H1 (cell line): ENCODE measurements at regions not wholly inside any gene's neighbourhood (a gene's known extent, or its start where the extent isn't known, plus 50 kb on each side); places are given as distances from the start of the nearest gene placed in this dataset.
A peak's percentile ranks its signal among the peaks of the same experiment; 100 is the strongest.

Source experiments
- CTCF ChIA-PET: fragments of 300-600 bp; sonication (Branson Sonifier 250); formaldehyde crosslinking; loops from one replicate; lab custom pipeline; 2021; ENCODE audit not compliant: partially characterized antibody; lab: Charles Lee
- POLR2A ChIA-PET: fragments of 300-600 bp; sonication (Branson Sonifier 250); formaldehyde crosslinking; loops from one replicate; lab custom pipeline; 2021; ENCODE audit warnings: inconsistent platforms; ENCODE audit not compliant: partially characterized antibody; lab: Charles Lee
- DNase-seq, 2 experiments: peaks; one replicate each; pipeline versions ENCODE4 v3.0.0 to v3.0.0-alpha.2; 2010 to 2022; ENCODE audit warnings: low spot score in 2 of 2, low read depth in 1 of 2, mixed read lengths in 1 of 2
- FAIRE-seq: peaks from 2 replicates; lab custom pipeline; 2011; peaks lifted over from hg19 to GRCh38; lab: Jason Lieb, UNC
- H2AFZ ChIP-seq: 2 replicates; pipeline ENCODE4 v1.8.1; 2012; ENCODE audit warnings: low read length, inconsistent platforms
- H2AK5ac ChIP-seq: 2 replicates; pipeline ENCODE4 v1.6.1; 2013; ENCODE audit warnings: low read depth, low read length
- H2BK120ac ChIP-seq: replicated peaks from 2 replicates; pipeline ENCODE3; 2013; ENCODE audit warnings: low read depth, low read length, inconsistent platforms
- H2BK12ac ChIP-seq: 2 replicates; pipeline ENCODE4 v1.6.1; 2013; ENCODE audit warnings: low read depth, low read length
- H2BK15ac ChIP-seq: 2 replicates; pipeline ENCODE4 v1.6.1; 2013; ENCODE audit warnings: low read length
- H2BK20ac ChIP-seq: 2 replicates; pipeline ENCODE4 v1.6.1; 2013; ENCODE audit warnings: low read length
- H2BK5ac ChIP-seq: 2 replicates; pipeline ENCODE4 v1.6.1; 2013; ENCODE audit warnings: low read depth, low read length
- H3K14ac ChIP-seq: 2 replicates; pipeline ENCODE4 v1.6.1; 2013; ENCODE audit warnings: inconsistent platforms; ENCODE audit not compliant: insufficient read length
- H3K18ac ChIP-seq: 2 replicates; pipeline ENCODE4 v1.6.1; 2013; ENCODE audit warnings: low read length; ENCODE audit errors: extremely low read depth
- H3K23ac ChIP-seq: 2 replicates; pipeline ENCODE4 v1.6.1; 2013; ENCODE audit warnings: inconsistent platforms; ENCODE audit not compliant: insufficient read length
- H3K23me2 ChIP-seq: 2 replicates; pipeline ENCODE4 v1.6.1; 2013; ENCODE audit warnings: low read depth, low read length
- H3K27ac ChIP-seq: 2 replicates; pipeline ENCODE4 v1.6.1; 2011; ENCODE audit warnings: low read depth, low read length, inconsistent platforms
- H3K27me3 ChIP-seq, 4 experiments: replicated peaks in 1 of 4; 1 replicate in 1 of 4; 2 replicates in 3 of 4; pipeline versions ENCODE4 v1.6.1 to v1.8.1; 2011 to 2013; ENCODE audit warnings: low read length in 3 of 4, mild to moderate bottlenecking in 3 of 4, inconsistent platforms in 2 of 4, mixed read lengths in 2 of 4, moderate library complexity in 1 of 4; ENCODE audit not compliant: control insufficient read depth in 3 of 4, insufficient read depth in 3 of 4; ENCODE audit errors: extremely low read depth in 1 of 4
- H3K36me3 ChIP-seq, 4 experiments: 2 replicates each; pipeline versions ENCODE4 v1.6.1 to v1.8.1; 2011 to 2013; ENCODE audit warnings: mild to moderate bottlenecking in 4 of 4, low read length in 3 of 4, moderate library complexity in 2 of 4, control low read depth in 1 of 4, inconsistent platforms in 1 of 4; ENCODE audit not compliant: insufficient read depth in 4 of 4, control insufficient read depth in 2 of 4
- H3K4ac ChIP-seq: replicated peaks from 2 replicates; pipeline ENCODE3; 2013; ENCODE audit warnings: low read length, low read depth, mixed read lengths, inconsistent platforms; ENCODE audit not compliant: insufficient read length
- H3K4me1 ChIP-seq, 4 experiments: replicated peaks in 1 of 4; 1 replicate in 1 of 4; 2 replicates in 3 of 4; pipeline versions ENCODE4 v1.6.1 to v1.8.1; 2011 to 2013; ENCODE audit warnings: low read length in 3 of 4, inconsistent platforms in 2 of 4, mixed read lengths in 1 of 4; ENCODE audit not compliant: insufficient read depth in 4 of 4, control insufficient read depth in 3 of 4
- H3K4me2 ChIP-seq, 2 experiments: 2 replicates each; pipeline versions ENCODE4 v1.6.1 to v1.8.1; 2011 to 2013; ENCODE audit warnings: low read depth in 2 of 2, low read length in 2 of 2, control low read depth in 1 of 2, inconsistent platforms in 1 of 2, mild to moderate bottlenecking in 1 of 2; ENCODE audit not compliant: insufficient read depth in 1 of 2
- H3K4me3 ChIP-seq, 4 experiments: fragments of 200-600, 300-600 bp in 1 of 4; sonication (generic), shearing (Covaris generic), sonication (Bioruptor Twin) in 1 of 4; 2 replicates each; pipeline versions ENCODE4 v1.5.1 to v1.8.1; 2011 to 2016; ENCODE audit warnings: low read length in 4 of 4, low read depth in 3 of 4, control low read depth in 2 of 4, inconsistent platforms in 2 of 4, mild to moderate bottlenecking in 2 of 4, mixed read lengths in 1 of 4, moderate library complexity in 1 of 4; ENCODE audit not compliant: insufficient read depth in 2 of 4; ENCODE audit errors: extremely low read depth in 1 of 4
- H3K56ac ChIP-seq: replicated peaks from 2 replicates; pipeline ENCODE3; 2013; ENCODE audit warnings: low read depth, mild to moderate bottlenecking, mixed read lengths, low read length, inconsistent platforms; ENCODE audit not compliant: insufficient read length
- H3K79me1 ChIP-seq: 2 replicates; pipeline ENCODE4 v1.6.1; 2013; ENCODE audit warnings: low read depth, low read length, control low read depth
- H3K79me2 ChIP-seq, 2 experiments: 2 replicates each; pipeline versions ENCODE4 v1.6.1 to v1.8.1; 2012 to 2013; ENCODE audit warnings: low read length in 2 of 2, mild to moderate bottlenecking in 2 of 2, inconsistent platforms in 1 of 2; ENCODE audit not compliant: insufficient read depth in 2 of 2, control insufficient read depth in 1 of 2
- H3K9ac ChIP-seq, 4 experiments: replicated peaks in 1 of 4; 1 replicate in 1 of 4; 2 replicates in 3 of 4; pipeline versions ENCODE4 v1.6.1 to v1.8.1; 2011 to 2013; ENCODE audit warnings: low read depth in 3 of 4, low read length in 3 of 4, control low read depth in 2 of 4, mild to moderate bottlenecking in 2 of 4, moderate library complexity in 2 of 4, inconsistent platforms in 1 of 4; ENCODE audit errors: extremely low read depth in 1 of 4
- H3K9me3 ChIP-seq, 2 experiments: 2 replicates each; pipeline versions ENCODE4 v1.6.1 to v1.8.1; 2012 to 2013; ENCODE audit warnings: mild to moderate bottlenecking in 2 of 2, moderate library complexity in 2 of 2, control low read depth in 1 of 2, inconsistent platforms in 1 of 2, low read depth in 1 of 2, low read length in 1 of 2, mixed read lengths in 1 of 2; ENCODE audit not compliant: insufficient read depth in 2 of 2
- H4K20me1 ChIP-seq, 2 experiments: replicated peaks in 1 of 2; 2 replicates each; pipeline versions ENCODE3 to v1.8.1; 2011 to 2013; ENCODE audit warnings: inconsistent platforms in 2 of 2, low read length in 2 of 2, mild to moderate bottlenecking in 1 of 2; ENCODE audit not compliant: insufficient read depth in 2 of 2, control insufficient read depth in 1 of 2
- H4K5ac ChIP-seq: 2 replicates; pipeline ENCODE4 v1.6.1; 2013; ENCODE audit warnings: low read length, low read depth, mixed read lengths, inconsistent platforms; ENCODE audit not compliant: insufficient read length
- H4K8ac ChIP-seq: 2 replicates; pipeline ENCODE4 v1.8.0; 2013; ENCODE audit warnings: mild to moderate bottlenecking, moderate library complexity, low read length, inconsistent platforms; ENCODE audit not compliant: insufficient read depth; ENCODE audit errors: extremely low read depth
- H4K91ac ChIP-seq: replicated peaks from 2 replicates; pipeline ENCODE3; 2013; ENCODE audit warnings: low read length, mixed read lengths, inconsistent platforms; ENCODE audit not compliant: insufficient read length
- ATF3 ChIP-seq: IDR thresholded peaks from 2 replicates; pipeline ENCODE4 v1.6.1; 2011; ENCODE audit warnings: low read depth, mild to moderate bottlenecking, low read length; ENCODE audit not compliant: insufficient read depth
- BCL11A ChIP-seq, 2 experiments: IDR thresholded peaks; one replicate each; pipeline ENCODE4 v1.6.1; 2011; ENCODE audit warnings: low read depth in 2 of 2, low read length in 2 of 2, mild to moderate bottlenecking in 2 of 2
- CHD1 ChIP-seq: IDR thresholded peaks from 2 replicates; pipeline ENCODE4 v1.6.1; 2012; ENCODE audit warnings: low read depth, low read length, improper control_type of control experiment
- EZH2 ChIP-seq: fragments of 200-600 bp; sonication (generic); IDR thresholded peaks from 2 replicates; pipeline ENCODE4 v1.7.1; 2012; ENCODE audit warnings: low read depth, mild to moderate bottlenecking, moderate library complexity, low read length, inconsistent platforms; ENCODE audit not compliant: severe bottlenecking
- GABPA ChIP-seq: IDR thresholded peaks from 2 replicates; pipeline ENCODE4 v1.6.1; 2011; ENCODE audit warnings: mild to moderate bottlenecking, low read length, moderate library complexity, borderline replicate concordance; ENCODE audit not compliant: insufficient read depth
- HDAC2 ChIP-seq, 2 experiments: fragments of 300-600 bp in 1 of 2; sonication (generic) in 1 of 2; IDR thresholded peaks; 2 replicates each; pipeline ENCODE4 v1.6.1; 2011 to 2012; ENCODE audit warnings: low read depth in 2 of 2, low read length in 2 of 2, mild to moderate bottlenecking in 2 of 2, moderate library complexity in 2 of 2, borderline replicate concordance in 1 of 2, inconsistent platforms in 1 of 2
- KDM1A ChIP-seq: fragments of 200-600, 300-600 bp; sonication (generic); IDR thresholded peaks from 2 replicates; pipeline ENCODE4 v1.7.1; 2016; ENCODE audit warnings: mild to moderate bottlenecking, low read length, borderline replicate concordance
- POLR2A ChIP-seq, 2 experiments: IDR thresholded peaks; 1 replicate in 1 of 2; 2 replicates in 1 of 2; pipeline ENCODE4 v1.6.1; 2011; ENCODE audit warnings: low read depth in 2 of 2, low read length in 2 of 2, mild to moderate bottlenecking in 2 of 2; ENCODE audit errors: control extremely low read depth in 1 of 2
- POLR2AphosphoS5 ChIP-seq: IDR thresholded peaks from 2 replicates; pipeline ENCODE4 v1.6.1; 2011; ENCODE audit warnings: low read depth, low read length
- POU5F1 ChIP-seq: IDR thresholded peaks from 2 replicates; pipeline ENCODE4 v1.6.1; 2011; ENCODE audit warnings: low read depth, mild to moderate bottlenecking, low read length, moderate library complexity
- RBBP5 ChIP-seq: IDR thresholded peaks from 2 replicates; pipeline ENCODE4 v1.7.1; 2012; ENCODE audit warnings: low read depth, mild to moderate bottlenecking, inconsistent platforms, low read length, moderate library complexity, borderline replicate concordance
- SIRT6 ChIP-seq: IDR thresholded peaks from one replicate; pipeline ENCODE4 v1.7.1; 2012; ENCODE audit warnings: low read length, inconsistent platforms
- SIX5 ChIP-seq: IDR thresholded peaks from 2 replicates; pipeline ENCODE4 v1.6.1; 2011; ENCODE audit warnings: mild to moderate bottlenecking, low read depth, low read length
- TCF12 ChIP-seq: IDR thresholded peaks from 2 replicates; pipeline ENCODE4 v1.6.1; 2011; ENCODE audit warnings: low read depth, mild to moderate bottlenecking, low read length
- YY1 ChIP-seq: IDR thresholded peaks from 2 replicates; pipeline ENCODE4 v1.6.1; 2011; ENCODE audit warnings: low read depth, mild to moderate bottlenecking, low read length
- WGBS, 2 experiments: shearing (Covaris generic) in 1 of 2; methylation state at CpG; one replicate each; pipeline versions ENCODE4 v1.1.6 to v1.1.7; 2013 to 2015; ENCODE audit warnings: low lambda C conversion rate in 2 of 2, mixed read lengths in 2 of 2, inconsistent platforms in 1 of 2, low coverage in 1 of 2, missing lambda C conversion rate in 1 of 2; ENCODE audit not compliant: insufficient replicate concordance in 2 of 2, insufficient coverage in 1 of 2, insufficient read length in 1 of 2; ENCODE audit errors: extremely low coverage in 1 of 2, missing lambda C conversion rate in 1 of 2; 5-methylcytosine and 5-hydroxymethylcytosine counted together

DNA sequence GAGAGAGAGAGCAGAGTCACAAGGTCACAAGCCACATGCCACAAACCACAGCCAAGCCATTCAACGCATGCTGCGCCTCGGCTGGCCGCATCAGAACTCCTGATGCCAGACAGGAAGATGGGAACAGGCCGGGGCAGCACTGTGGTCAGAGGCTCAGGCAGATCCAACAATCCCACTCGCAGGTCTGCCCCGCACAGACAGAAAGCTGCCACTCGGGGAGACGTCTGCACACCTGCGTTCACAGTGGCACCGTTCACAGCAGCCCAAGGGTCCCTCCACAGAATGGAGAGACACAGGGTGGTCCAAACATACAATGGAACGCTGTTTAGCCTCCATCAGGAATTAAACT is 408.8 kb downstream of the CTTN start:
- Histone ChIP-seq H3K27me3 (no peaks in the 10 kb centered on the region), H2BK12ac (no peak overlapping the region), H2BK20ac (no peak overlapping the region), H3K79me2 (no peaks in the 10 kb centered on the region), H2AFZ (no peak overlapping the region), H3K36me3 (peaks cover 0 to 6% (median 3%) of the 10 kb centered on the region in 4 experiments; a peak in 3 of 8 replicates), H2AK5ac (no peak overlapping the region), H3K18ac (no peak overlapping the region), H3K23ac (no peak overlapping the region), H2BK120ac (no peak overlapping the region), H3K4me3 (no peak overlapping the region), H4K5ac (no peak overlapping the region), H4K91ac (no peak overlapping the region), H3K4me2 (no peak overlapping the region), H3K27ac (no peak overlapping the region), H3K9ac (no peak overlapping the region), H4K20me1 (peaks cover 0 to 8% of the 10 kb centered on the region in 2 experiments), H3K79me1 (no peaks in the 10 kb centered on the region), H4K8ac (peak overlapping the region; percentile 60; the same call in 1 of the 2 replicates), H3K9me3 (no peaks in the 10 kb centered on the region), H3K4ac (no peak overlapping the region), H3K14ac (no peak overlapping the region), H2BK15ac (no peak overlapping the region), H2BK5ac (no peak overlapping the region), H3K23me2 (peaks cover 8% of the 10 kb centered on the region; the same call in 1 of the 2 replicates), H3K4me1 (no peaks in the 10 kb centered on the region), H3K56ac (no peak overlapping the region)
- ChIA-PET POLR2A (no interaction called here), CTCF (interaction anchor here (1.4 to 4.5 kb wide), 3 partner anchors 8 to 137 kb away, joined by 5 to 21 read pairs (median 8); no protein-coding TSS in a partner anchor)
- 90% methylated on average over 12 of the region's 12 CpGs; no CpG with 5 or more reads in 1 of the 2 experiments for WGBS, 2 experiments
- DNase-seq, result no peak
- FAIRE-seq, result no peak
- TF ChIP-seq POLR2AphosphoS5, result no peak
- TF ChIP-seq GABPA, result no peak
- TF ChIP-seq YY1, result no peak
- no peak for TF ChIP-seq RBBP5
- TF ChIP-seq BCL11A (IDR thresholded peaks at IDR 0.05; ENCODE audit: low read depth in 2 of 2, low read length in 2 of 2), result no peak
- no peak for TF ChIP-seq SIRT6
- no peak for TF ChIP-seq POLR2A (IDR thresholded peaks at IDR 0.05; ENCODE audit: control extremely low read depth in 1 of 2, low read depth in 2 of 2, low read length in 2 of 2)
- no peak for TF ChIP-seq SIX5
- no peak for TF ChIP-seq TCF12
- no peak for TF ChIP-seq ATF3
- TF ChIP-seq EZH2, result no peak
- no peak for TF ChIP-seq HDAC2 (IDR thresholded peaks at IDR 0.05; ENCODE audit: borderline replicate concordance in 1 of 2, low read depth in 2 of 2, low read length in 2 of 2)
- TF ChIP-seq CHD1, result no peak
- TF ChIP-seq POU5F1, result no peak
- no peak for TF ChIP-seq KDM1A
